Islet of Langerhans (tissue), 1 donor: ENCODE measurements at regions not wholly inside any gene's neighbourhood (a gene's known extent, or its start where the extent isn't known, plus 50 kb on each side); places are given as distances from the start of the nearest gene placed in this dataset.

Experiments used
- FAIRE-seq: peaks from one replicate; lab custom pipeline; 2011; peaks lifted over from hg19 to GRCh38; lab: Jason Lieb, UNC

GRCh38 chr15:47517737-47518136 lies 199.6 kb upstream of the SEMA6D start:
- FAIRE-seq: no peak

- FAIRE-seq: peak; percentile 96
Observed at GRCh38 chr15:47523681-47524475, 193.4 kb upstream of the SEMA6D start.

GRCh38 chr15:47529241-47529640 lies 188.1 kb upstream of the SEMA6D start:
- no peak for FAIRE-seq

DNA sequence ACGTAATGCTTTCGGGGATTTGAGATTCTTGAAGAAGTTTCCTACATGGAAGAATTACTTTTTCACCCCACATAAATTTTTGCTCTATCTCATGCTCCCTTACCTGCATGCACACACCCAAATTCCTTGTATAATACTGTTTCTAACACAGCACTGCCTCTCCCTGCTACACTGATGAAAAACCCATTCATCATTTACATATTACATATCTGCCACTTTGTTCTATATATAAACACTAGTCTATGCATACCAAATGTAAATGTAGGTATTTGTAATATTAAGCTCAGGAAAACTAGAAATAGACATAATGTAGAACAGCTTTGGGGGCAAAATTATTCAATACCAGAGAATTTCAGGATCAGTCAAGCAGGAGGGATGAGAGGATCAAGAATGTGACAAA lies 182.6 kb upstream of the SEMA6D start:
- no peak for FAIRE-seq

- no peak for FAIRE-seq
Observed at GRCh38 chr15:47541562-47541961, 175.7 kb upstream of the SEMA6D start.

- no peak for FAIRE-seq
Observed at GRCh38 chr15:47542312-47542989, 174.9 kb upstream of the SEMA6D start.

DNA sequence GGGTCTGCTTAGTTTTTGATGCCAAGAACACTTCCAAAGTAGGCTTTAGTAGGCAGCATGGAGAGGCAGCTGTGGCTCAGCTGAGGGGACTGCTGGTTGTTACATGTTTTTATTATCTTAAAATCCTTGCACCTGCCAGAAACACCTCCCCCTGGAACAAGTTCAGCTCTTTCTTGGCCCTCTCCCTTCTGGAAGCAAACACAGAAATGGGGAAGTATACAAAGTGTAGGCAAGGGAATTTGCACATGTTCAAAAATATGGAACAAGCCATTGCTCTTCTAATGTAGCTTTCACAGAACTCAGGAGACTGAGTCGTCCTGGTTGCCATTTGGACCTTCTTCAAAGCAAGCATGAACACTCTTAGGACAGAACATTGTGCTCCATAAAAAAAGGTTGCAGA lies 169.1 kb upstream of the SEMA6D start:
- no peak for FAIRE-seq

GRCh38 chr15:47548986-47549385 lies 168.3 kb upstream of the SEMA6D start:
- FAIRE-seq: no peak

DNA sequence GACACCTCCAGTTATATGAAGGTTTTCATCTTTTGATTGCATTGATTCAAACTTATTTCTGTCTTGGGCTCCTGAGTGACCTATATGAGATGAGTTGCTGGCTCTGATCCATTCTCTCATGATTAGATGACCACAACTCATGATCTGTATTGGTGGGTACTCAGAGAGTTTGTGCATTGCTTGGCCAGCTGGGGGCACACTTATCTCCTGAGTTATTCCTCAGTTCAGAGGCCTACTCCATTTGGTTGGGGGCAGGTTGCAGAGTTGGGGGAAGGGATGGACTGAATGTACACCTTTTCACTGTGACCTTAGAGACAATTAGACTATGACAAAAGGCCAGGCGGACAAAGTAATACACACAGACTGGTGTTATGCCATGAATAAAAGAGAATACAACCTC lies 166.2 kb upstream of the SEMA6D start:
- no peak for FAIRE-seq

- FAIRE-seq: no peak
Observed at GRCh38 chr15:47551546-47551945, 165.8 kb upstream of the SEMA6D start.

- no peak for FAIRE-seq
Observed at GRCh38 chr15:47552978-47553608, 164.2 kb upstream of the SEMA6D start.

DNA sequence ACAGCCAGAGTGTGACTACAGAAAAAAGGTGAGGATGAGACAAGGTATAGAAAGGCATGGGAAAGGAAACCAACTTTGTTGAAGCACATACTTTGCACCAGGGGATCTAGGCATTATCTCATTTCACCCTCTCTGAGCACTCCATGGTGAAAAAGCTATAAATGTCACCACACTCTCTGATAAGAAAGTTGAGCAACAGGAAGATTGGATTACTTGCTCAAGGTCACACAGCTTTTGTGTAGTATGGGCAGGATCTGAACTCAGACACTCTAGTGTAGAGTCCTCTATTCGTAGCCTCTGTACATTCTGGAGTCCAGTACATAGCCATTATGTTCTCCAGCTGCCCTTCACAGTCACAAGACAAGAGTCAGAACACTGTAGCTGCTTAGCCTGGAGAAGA lies 163.4 kb upstream of the SEMA6D start:
- no peak for FAIRE-seq

DNA sequence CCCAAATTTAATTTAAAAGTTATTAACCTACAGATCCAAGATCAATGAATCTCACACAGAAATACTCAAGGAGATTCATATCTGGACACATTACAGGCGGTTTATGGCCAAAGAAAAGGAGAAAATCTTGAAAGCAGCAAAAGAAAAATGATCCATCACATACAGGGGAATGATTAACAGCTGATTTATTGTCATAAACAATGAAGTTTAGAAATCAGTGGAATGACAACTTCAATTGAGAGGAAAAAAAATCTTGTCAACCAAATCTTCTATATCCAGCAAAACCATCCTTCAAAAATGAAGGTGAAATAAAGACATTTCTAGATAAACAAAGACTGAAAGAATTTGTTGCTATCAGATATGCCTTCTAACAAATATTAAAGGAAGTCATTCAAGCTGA lies 156.2 kb upstream of the SEMA6D start:
- no peak for FAIRE-seq

DNA sequence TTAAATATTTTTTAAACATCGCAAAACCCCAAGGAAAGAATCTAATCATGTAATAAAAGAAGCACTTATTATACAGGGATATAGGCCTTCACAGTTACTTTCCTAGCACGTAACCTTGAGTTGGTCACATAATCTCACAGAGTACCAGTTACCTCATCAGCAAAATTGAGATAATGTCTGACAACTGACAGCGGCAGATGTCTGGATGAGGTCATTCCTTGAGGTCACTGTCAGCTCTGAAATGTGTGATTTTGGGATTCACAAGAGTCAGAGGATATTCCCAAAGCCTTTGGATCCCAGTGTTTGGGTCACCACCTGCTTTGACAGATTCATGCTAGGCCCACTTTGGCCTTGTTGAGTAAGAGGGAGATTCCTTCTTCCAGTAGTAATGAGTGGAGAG lies 151.4 kb upstream of the SEMA6D start:
- FAIRE-seq: no peak

DNA sequence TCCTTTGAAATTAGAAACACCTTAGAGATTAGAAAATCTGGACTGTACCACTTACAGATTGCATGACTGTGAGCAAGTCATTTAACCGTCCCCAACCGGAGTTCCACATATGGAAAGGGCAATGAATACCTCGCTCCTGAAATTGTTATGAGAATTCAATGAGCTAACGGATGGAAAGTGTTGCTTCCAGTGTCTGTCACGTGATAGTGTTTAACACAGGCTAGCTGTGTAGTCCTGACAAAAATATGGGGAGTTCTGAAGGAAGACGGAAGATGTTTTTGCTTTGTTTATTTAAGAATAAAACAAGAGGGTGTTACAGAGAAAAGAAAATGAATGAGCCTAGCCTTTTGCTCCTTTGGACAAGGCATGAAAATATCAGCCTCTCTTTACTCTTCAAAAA lies 150.7 kb upstream of the SEMA6D start:
- no peak for FAIRE-seq

DNA sequence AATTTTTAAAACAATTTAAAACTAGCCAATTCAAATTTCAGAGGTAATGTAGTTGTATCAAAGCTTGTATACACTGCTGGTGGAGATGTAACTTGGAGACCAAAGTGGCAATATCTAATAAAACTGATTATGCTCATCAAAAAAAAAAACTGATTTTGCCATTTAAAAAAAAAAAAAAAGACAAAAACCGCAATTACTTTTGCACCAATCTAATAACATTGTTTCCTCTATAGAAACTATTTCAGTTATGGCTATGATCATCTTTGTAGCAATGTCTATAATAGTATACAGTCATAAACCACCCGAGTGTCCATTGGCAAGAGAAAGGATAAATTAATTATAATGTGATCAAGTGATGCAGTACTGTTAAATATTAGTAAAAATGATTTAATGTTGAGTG lies 149.3 kb upstream of the SEMA6D start:
- no peak for FAIRE-seq

DNA sequence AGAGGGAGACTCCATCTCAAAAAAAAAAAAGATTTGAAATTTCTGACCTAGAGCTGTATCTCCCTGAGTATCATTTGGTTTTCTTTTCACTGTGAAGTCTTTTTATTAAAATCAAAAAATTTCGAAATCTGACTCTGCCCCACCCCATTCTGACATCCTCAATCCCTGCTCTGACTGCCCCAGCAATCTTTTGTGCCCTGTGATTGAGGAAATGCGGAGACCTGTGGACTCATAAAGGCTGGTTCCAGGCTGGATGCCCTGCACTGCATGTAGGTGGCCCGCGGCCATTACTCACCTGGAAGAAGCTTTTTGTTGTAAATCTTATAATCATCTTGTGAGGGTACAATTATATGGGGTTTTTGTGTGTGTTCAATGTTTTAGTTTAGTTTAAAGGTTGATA lies 147.3 kb upstream of the SEMA6D start:
- no peak for FAIRE-seq

- FAIRE-seq: no peak
Observed at GRCh38 chr15:47570451-47570850, 146.9 kb upstream of the SEMA6D start.

- FAIRE-seq: no peak
Observed at GRCh38 chr15:47570881-47571640, 146.2 kb upstream of the SEMA6D start.

DNA sequence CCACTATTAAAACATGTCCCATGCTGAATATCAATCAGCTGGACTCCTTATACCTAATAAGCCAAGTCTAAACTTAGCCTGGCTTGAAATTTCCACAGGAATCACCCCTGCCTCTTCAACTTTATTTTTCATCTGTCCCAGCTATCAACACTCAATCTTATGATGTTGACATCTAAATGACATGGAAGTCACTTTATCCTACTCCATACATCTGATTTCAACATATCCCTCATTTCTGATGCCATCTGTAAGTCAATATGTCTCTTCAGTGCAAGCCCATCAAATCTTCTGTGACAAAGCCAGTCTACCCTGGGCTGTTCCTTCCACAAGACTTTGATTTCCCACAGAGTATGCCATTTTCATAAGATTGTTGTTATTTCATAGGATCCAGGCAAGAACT lies 143.6 kb upstream of the SEMA6D start:
- FAIRE-seq: no peak

GRCh38 chr15:47577000-47577399 lies 140.3 kb upstream of the SEMA6D start:
- no peak for FAIRE-seq

GRCh38 chr15:47577461-47577860 lies 139.8 kb upstream of the SEMA6D start:
- no peak for FAIRE-seq

DNA sequence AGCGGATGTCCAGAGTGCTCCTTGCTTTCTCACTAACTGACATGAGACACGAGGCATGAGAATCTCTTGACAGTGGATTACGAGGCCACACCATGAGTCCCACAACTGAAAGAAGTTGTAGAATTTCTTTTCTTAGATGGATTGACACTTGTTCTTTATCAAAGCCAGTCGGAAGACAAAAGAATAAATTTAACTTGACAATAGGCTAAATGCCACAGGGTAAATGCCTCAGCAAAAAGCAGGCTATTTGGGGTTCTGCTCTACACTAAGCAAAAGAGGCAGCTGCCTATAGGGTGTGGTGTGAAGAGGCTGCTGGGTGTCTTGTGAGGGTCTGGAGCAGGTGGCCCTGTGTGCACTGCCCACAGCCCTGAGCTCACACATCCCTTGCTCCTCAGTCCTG lies 135.1 kb upstream of the SEMA6D start:
- no peak for FAIRE-seq
